ENCODE measurements at regions not wholly inside any gene's neighbourhood (a gene's known extent, or its start where the extent isn't known, plus 50 kb on each side); places are given as distances from the start of the nearest gene placed in this dataset.

- TF ChIP-seq EZH2 (IDR thresholded peaks at IDR 0.05) (no peak), POLR2AphosphoS5 (IDR thresholded peaks at IDR 0.05; ENCODE audit: borderline replicate concordance, low read depth, low read length) (no peak)
These were observed 275.6 kb upstream of the PPFIA2 start for GRCh38 chr12:82034769-82035168.
